Keratinocyte (primary cell): ENCODE measurements at regions not wholly inside any gene's neighbourhood (a gene's known extent, or its start where the extent isn't known, plus 50 kb on each side); places are given as distances from the start of the nearest gene placed in this dataset.

Experiments
- DNase-seq: peaks from one replicate; pipeline ENCODE4 v3.0.0-alpha.2; 2011; ENCODE audit warnings: low read depth, missing footprints, low spot score
- FAIRE-seq: peaks from 2 replicates; lab custom pipeline; 2011; peaks lifted over from hg19 to GRCh38; lab: Jason Lieb, UNC
- H2AFZ ChIP-seq: 2 replicates; pipeline ENCODE4 v1.6.0; 2012; ENCODE audit warnings: low read length, control low read depth, inconsistent platforms; ENCODE audit not compliant: control insufficient read depth
- H3K27ac ChIP-seq: 2 replicates; pipeline ENCODE4 v1.5.1; 2011; ENCODE audit warnings: low read length; ENCODE audit not compliant: control insufficient read depth, insufficient read depth
- H3K27me3 ChIP-seq: 3 replicates; pipeline ENCODE4 v1.6.0; 2011; ENCODE audit warnings: low read length; ENCODE audit not compliant: control insufficient read depth, insufficient read depth; ENCODE audit errors: extremely low read depth
- H3K36me3 ChIP-seq, 2 experiments: 2 replicates in 1 of 2; 3 replicates in 1 of 2; pipeline ENCODE4 v1.5.1; 2011; ENCODE audit warnings: low read length in 2 of 2, mild to moderate bottlenecking in 1 of 2; ENCODE audit not compliant: control insufficient read depth in 2 of 2, insufficient read depth in 2 of 2; ENCODE audit errors: extremely low read depth in 1 of 2
- H3K4me1 ChIP-seq: 3 replicates; pipeline ENCODE4 v1.5.1; 2011; ENCODE audit warnings: low read length; ENCODE audit not compliant: control insufficient read depth, insufficient read depth; ENCODE audit errors: extremely low read depth
- H3K4me2 ChIP-seq: 3 replicates; pipeline ENCODE4 v1.6.0; 2011; ENCODE audit warnings: low read depth, low read length; ENCODE audit not compliant: control insufficient read depth, insufficient read depth; ENCODE audit errors: extremely low read depth
- H3K4me3 ChIP-seq, 3 experiments: fragments of 200-600 bp in 1 of 3; sonication (generic) in 1 of 3; 2 replicates in 2 of 3; 3 replicates in 1 of 3; pipeline ENCODE4 v1.5.1; 2011 to 2016; ENCODE audit warnings: low read length in 3 of 3, mild to moderate bottlenecking in 3 of 3, control low read depth in 2 of 3, inconsistent platforms in 1 of 3, low read depth in 1 of 3, mixed read lengths in 1 of 3, mixed run types in 1 of 3, moderate library complexity in 1 of 3; ENCODE audit not compliant: control insufficient read depth in 2 of 3, insufficient read depth in 2 of 3; ENCODE audit errors: extremely low read depth in 1 of 3
- H3K79me2 ChIP-seq: 2 replicates; pipeline ENCODE4 v1.6.0; 2012; ENCODE audit warnings: low read length; ENCODE audit not compliant: control insufficient read depth, insufficient read depth
- H3K9ac ChIP-seq: 3 replicates; pipeline ENCODE4 v1.6.0; 2011; ENCODE audit warnings: low read length; ENCODE audit not compliant: control insufficient read depth, insufficient read depth; ENCODE audit errors: extremely low read depth
- H3K9me1 ChIP-seq: 3 replicates; pipeline ENCODE4 v1.6.0; 2011; ENCODE audit warnings: low read length; ENCODE audit not compliant: control insufficient read depth, insufficient read depth; ENCODE audit errors: extremely low read depth
- H3K9me3 ChIP-seq: 2 replicates; pipeline ENCODE4 v1.5.1; 2012; ENCODE audit warnings: low read depth, low read length; ENCODE audit not compliant: control insufficient read depth
- H4K20me1 ChIP-seq: 3 replicates; pipeline ENCODE4 v1.6.0; 2011; ENCODE audit warnings: low read length; ENCODE audit not compliant: control insufficient read depth, insufficient read depth; ENCODE audit errors: extremely low read depth
- EZH2 ChIP-seq: IDR thresholded peaks from one replicate; pipeline ENCODE4 v1.6.1; 2012; ENCODE audit warnings: inconsistent platforms, mild to moderate bottlenecking, low read length, moderate library complexity
- dilution Hi-C: fragments of 300-500 bp; cut with MboI; formaldehyde crosslinking; loops from one replicate; pipeline ENCODE4 v1.7.0; 2020; ENCODE audit warnings: low sequenced_read_pairs; ENCODE audit not compliant: extremely low pct_ligation_motif_present
- TF ChIP-seq, protein P1 (sequence below), 3 experiments: IDR thresholded peaks in 1 of 3; conservative IDR thresholded peaks in 1 of 3; optimal IDR thresholded peaks in 1 of 3; 2 replicates in 2 of 3; 3 replicates in 1 of 3; pipeline versions ENCODE3 to v1.5.1; 2011; ENCODE audit warnings: low read length in 3 of 3, mild to moderate bottlenecking in 3 of 3, moderate library complexity in 2 of 3, control low read depth in 1 of 3, inconsistent platforms in 1 of 3; ENCODE audit not compliant: insufficient read depth in 2 of 3; ENCODE audit errors: extremely low read depth in 1 of 3

DNA sequence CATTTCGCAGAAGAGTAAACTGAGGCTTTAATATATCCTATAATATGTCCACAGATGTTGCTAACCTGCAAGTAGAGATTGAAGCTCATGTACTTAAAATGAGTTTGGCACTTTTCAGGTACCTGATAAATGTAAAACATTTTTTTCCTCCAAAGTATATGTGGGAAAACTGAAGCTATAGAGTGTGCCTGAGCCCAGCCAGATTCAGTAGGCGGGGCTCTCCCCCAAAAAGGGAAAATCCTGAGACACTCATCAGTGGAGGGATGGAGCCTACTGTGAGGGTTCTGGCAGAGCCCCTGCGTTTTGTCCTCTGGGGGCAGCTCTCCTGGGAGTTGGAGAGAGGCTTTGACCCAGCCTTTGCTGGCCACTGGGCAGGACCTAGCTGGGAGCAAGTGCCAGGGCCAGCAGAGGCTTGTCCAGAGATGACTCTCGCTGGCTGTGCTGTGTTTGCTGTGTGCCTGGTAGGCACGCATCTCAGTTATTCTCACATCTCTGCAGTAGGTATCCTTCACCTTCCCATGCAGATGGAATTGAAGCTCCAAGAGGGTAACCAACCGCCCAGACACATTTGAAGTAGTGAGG is 81.1 kb upstream of the SPRY4 start:
- no peak for DNase-seq

DNA sequence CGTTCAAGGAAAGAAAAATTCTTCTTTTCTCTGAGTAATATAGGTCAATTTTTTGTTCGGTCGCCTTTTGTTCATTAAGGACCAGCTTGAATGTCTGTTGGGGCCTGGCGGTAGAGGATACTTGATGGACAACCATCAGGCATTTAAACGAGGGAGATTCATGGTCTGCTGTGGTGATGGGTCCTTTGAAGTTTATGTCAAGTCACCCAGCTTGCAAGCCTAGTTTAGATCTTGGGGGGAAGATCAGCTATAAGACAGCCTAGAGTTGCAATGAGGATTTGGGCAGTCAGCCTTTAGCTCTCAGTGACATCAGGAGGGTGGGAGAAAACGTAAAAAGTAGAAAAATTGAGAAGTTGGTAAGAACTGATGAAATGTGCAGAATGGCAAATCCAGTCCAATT is 80.2 kb upstream of the SPRY4 start:
- dilution Hi-C loops = no loop called here
- Histone ChIP-seq H3K4me2 (no peak overlapping the region), H3K79me2 (no peaks in the 10 kb centered on the region), H3K27me3 (no peaks in the 10 kb centered on the region), H3K27ac (no peak overlapping the region), H3K36me3 (no peaks in the 10 kb centered on the region), H4K20me1 (no peaks in the 10 kb centered on the region), H3K9me1 (no peaks in the 10 kb centered on the region), H2AFZ (no peak overlapping the region), H3K9ac (no peak overlapping the region), H3K9me3 (no peaks in the 10 kb centered on the region), H3K4me1 (peaks cover 16% of the 10 kb centered on the region), H3K4me3 (no peak overlapping the region)
- no peak for FAIRE-seq
- no peak for TF ChIP-seq EZH2
- TF ChIP-seq, protein P1, sequence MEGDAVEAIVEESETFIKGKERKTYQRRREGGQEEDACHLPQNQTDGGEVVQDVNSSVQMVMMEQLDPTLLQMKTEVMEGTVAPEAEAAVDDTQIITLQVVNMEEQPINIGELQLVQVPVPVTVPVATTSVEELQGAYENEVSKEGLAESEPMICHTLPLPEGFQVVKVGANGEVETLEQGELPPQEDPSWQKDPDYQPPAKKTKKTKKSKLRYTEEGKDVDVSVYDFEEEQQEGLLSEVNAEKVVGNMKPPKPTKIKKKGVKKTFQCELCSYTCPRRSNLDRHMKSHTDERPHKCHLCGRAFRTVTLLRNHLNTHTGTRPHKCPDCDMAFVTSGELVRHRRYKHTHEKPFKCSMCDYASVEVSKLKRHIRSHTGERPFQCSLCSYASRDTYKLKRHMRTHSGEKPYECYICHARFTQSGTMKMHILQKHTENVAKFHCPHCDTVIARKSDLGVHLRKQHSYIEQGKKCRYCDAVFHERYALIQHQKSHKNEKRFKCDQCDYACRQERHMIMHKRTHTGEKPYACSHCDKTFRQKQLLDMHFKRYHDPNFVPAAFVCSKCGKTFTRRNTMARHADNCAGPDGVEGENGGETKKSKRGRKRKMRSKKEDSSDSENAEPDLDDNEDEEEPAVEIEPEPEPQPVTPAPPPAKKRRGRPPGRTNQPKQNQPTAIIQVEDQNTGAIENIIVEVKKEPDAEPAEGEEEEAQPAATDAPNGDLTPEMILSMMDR (optimal IDR thresholded peaks at IDR 0.05 in 1 of 3, IDR thresholded peaks at IDR 0.05 in 1 of 3, conservative IDR thresholded peaks at IDR 0.05 in 1 of 3; ENCODE audit: extremely low read depth in 1 of 3, insufficient read depth in 2 of 3, low read length in 3 of 3) = no peak
- DNase-seq = no peak

More for the DNA sequence above, 81.1 kb upstream of the SPRY4 start:
- TF ChIP-seq, protein P1 (optimal IDR thresholded peaks at IDR 0.05 in 1 of 3, IDR thresholded peaks at IDR 0.05 in 1 of 3, conservative IDR thresholded peaks at IDR 0.05 in 1 of 3; ENCODE audit: extremely low read depth in 1 of 3, insufficient read depth in 2 of 3, low read length in 3 of 3) = no peak
- TF ChIP-seq EZH2 = no peak
- Histone ChIP-seq H3K9ac (no peak overlapping the region), H3K4me3 (no peak overlapping the region), H3K27ac (no peak overlapping the region), H2AFZ (no peak overlapping the region), H3K79me2 (no peaks in the 10 kb centered on the region), H3K4me2 (no peak overlapping the region), H3K36me3 (no peaks in the 10 kb centered on the region), H3K27me3 (no peaks in the 10 kb centered on the region), H3K9me1 (no peaks in the 10 kb centered on the region), H3K4me1 (peaks cover 16% of the 10 kb centered on the region), H4K20me1 (no peaks in the 10 kb centered on the region), H3K9me3 (no peaks in the 10 kb centered on the region)
- dilution Hi-C loops = no loop called here
- peak; percentile 41 for FAIRE-seq
